NCI-H526 (cell line): ENCODE measurements at regions not wholly inside any gene's neighbourhood (a gene's known extent, or its start where the extent isn't known, plus 50 kb on each side); places are given as distances from the start of the nearest gene placed in this dataset.

Source experiments
- DNase-seq, 2 experiments: peaks; one replicate each; lab custom pipeline; 2025; lab: John Stamatoyannopoulos, UW

- no peak for DNase-seq
Measured at GRCh38 chr5:4941161-4941560, 199.0 kb upstream of the ADAMTS16 start.

- DNase-seq = peak in 1 of 2 experiments; percentile 20
Measured at GRCh38 chr5:4941957-4942830, 197.9 kb upstream of the ADAMTS16 start.

- DNase-seq = no peak
Measured at GRCh38 chr5:4942831-4943178, 197.3 kb upstream of the ADAMTS16 start.

- no peak for DNase-seq
Measured at GRCh38 chr5:4945296-4945695, 194.8 kb upstream of the ADAMTS16 start.

GRCh38 chr5:4947106-4947505, 193.0 kb upstream of the ADAMTS16 start:
- no peak for DNase-seq

GRCh38 chr5:4947893-4948536, 192.1 kb upstream of the ADAMTS16 start:
- peak in 1 of 2 experiments; percentile 5 for DNase-seq

- DNase-seq = no peak
Measured at GRCh38 chr5:4949108-4949507, 191.0 kb upstream of the ADAMTS16 start.

- DNase-seq = no peak
Measured at GRCh38 chr5:4953576-4953975, 186.6 kb upstream of the ADAMTS16 start.

- DNase-seq = no peak
Measured at GRCh38 chr5:4954048-4954447, 186.1 kb upstream of the ADAMTS16 start.

GRCh38 chr5:4963265-4963664, 176.9 kb upstream of the ADAMTS16 start:
- DNase-seq = no peak

GRCh38 chr5:4969351-4969750, 170.8 kb upstream of the ADAMTS16 start:
- DNase-seq = no peak

GRCh38 chr5:4970171-4970570, 170.0 kb upstream of the ADAMTS16 start:
- no peak for DNase-seq

GRCh38 chr5:4976902-4977301, 163.2 kb upstream of the ADAMTS16 start:
- DNase-seq = no peak

GRCh38 chr5:4977416-4978110, 162.6 kb upstream of the ADAMTS16 start:
- no peak for DNase-seq

GRCh38 chr5:4980201-4980600, 159.9 kb upstream of the ADAMTS16 start:
- DNase-seq = no peak

GRCh38 chr5:4981608-4982007, 158.5 kb upstream of the ADAMTS16 start:
- DNase-seq = no peak

GRCh38 chr5:4983701-4984100, 156.4 kb upstream of the ADAMTS16 start:
- DNase-seq = no peak

- DNase-seq = no peak
Measured at GRCh38 chr5:4984461-4984860, 155.7 kb upstream of the ADAMTS16 start.

GRCh38 chr5:4987431-4987830, 152.7 kb upstream of the ADAMTS16 start:
- DNase-seq = no peak

GRCh38 chr5:4989118-4989517, 151.0 kb upstream of the ADAMTS16 start:
- DNase-seq = no peak

- DNase-seq = no peak
Measured at GRCh38 chr5:4990017-4990416, 150.1 kb upstream of the ADAMTS16 start.

GRCh38 chr5:4990462-4990861, 149.7 kb upstream of the ADAMTS16 start:
- DNase-seq = no peak

GRCh38 chr5:4991925-4992324, 148.2 kb upstream of the ADAMTS16 start:
- DNase-seq = no peak
